Testis (tissue), 2 donors: ENCODE measurements at regions not wholly inside any gene's neighbourhood (a gene's known extent, or its start where the extent isn't known, plus 50 kb on each side); places are given as distances from the start of the nearest gene placed in this dataset.

Experiments used
- DNase-seq: peaks from one replicate; pipeline ENCODE4 v3.0.0-alpha.2; 2019
- H3K27ac ChIP-seq, 2 donors: fragments of 200-600 bp; sonication (generic); one replicate each; pipeline ENCODE4 v1.5.1; 2019
- H3K27me3 ChIP-seq: fragments of 200-600 bp; sonication (generic); one replicate; pipeline ENCODE4 v1.5.1; 2019
- H3K36me3 ChIP-seq: fragments of 200-600 bp; sonication (generic); one replicate; pipeline ENCODE4 v1.5.1; 2017; ENCODE audit warnings: low read depth; ENCODE audit errors: missing control alignments
- H3K4me1 ChIP-seq: fragments of 200-600 bp; sonication (generic); one replicate; pipeline ENCODE4 v1.5.1; 2019
- H3K4me3 ChIP-seq, 2 donors: fragments of 200-600 bp; sonication (generic); one replicate each; pipeline ENCODE4 v1.5.1; 2017 to 2019
- H3K9me3 ChIP-seq: fragments of 200-600 bp; sonication (generic); one replicate; pipeline ENCODE4 v1.5.1; 2017
- CTCF ChIP-seq, 3 experiments: fragments of 450-650 bp in 2 of 3; fragments of 200-600 bp in 1 of 3; sonication (generic) in 1 of 3; IDR thresholded peaks; one replicate each; pipeline ENCODE4 v1.5.1; 2016 to 2019; ENCODE audit warnings: antibody characterized with exemption in 3 of 3, mild to moderate bottlenecking in 2 of 3, moderate library complexity in 1 of 3
- POLR2A ChIP-seq: fragments of 450-650 bp; IDR thresholded peaks from one replicate; pipeline ENCODE4 v1.6.1; 2017; ENCODE audit warnings: antibody characterized with exemption, mild to moderate bottlenecking, moderate library complexity
- WGBS, 2 donors: methylation state at CpG; one replicate each; pipeline ENCODE4 v1.1.5; 2018; 5-methylcytosine and 5-hydroxymethylcytosine counted together
- intact Hi-C: fragments of 100-400 bp; cut with DNase I; formaldehyde crosslinking; loops from one replicate; pipeline ENCODE4 v1.15.1; 2023; ENCODE audit warnings: low total_unique reads

GRCh38 chr15:48049736-48050135 is 71.1 kb upstream of the SLC24A5 start:
- H3K36me3 ChIP-seq = no peaks in the 10 kb centered on the region
- H3K27me3 ChIP-seq = no peaks in the 10 kb centered on the region
- intact Hi-C loops = no loop called here
- no peak overlapping the region for H3K27ac ChIP-seq
- no peaks in the 10 kb centered on the region for H3K9me3 ChIP-seq
- TF ChIP-seq CTCF (IDR thresholded peaks at IDR 0.05) (no peak), POLR2A (no peak)
- no peak overlapping the region for H3K4me3 ChIP-seq
- no peaks in the 10 kb centered on the region for H3K4me1 ChIP-seq
- DNase-seq = no peak

GRCh38 chr15:48052946-48053345 is 67.8 kb upstream of the SLC24A5 start:
- H3K4me1 ChIP-seq = no peaks in the 10 kb centered on the region
- intact Hi-C loops = no loop called here
- H3K4me3 ChIP-seq = no peak overlapping the region
- no peaks in the 10 kb centered on the region for H3K36me3 ChIP-seq
- H3K27me3 ChIP-seq = no peaks in the 10 kb centered on the region
- no peak overlapping the region for H3K27ac ChIP-seq
- H3K9me3 ChIP-seq = no peaks in the 10 kb centered on the region
- 52 to 58% methylated on average over 2 of the region's 2 CpGs for WGBS, 2 donors
- DNase-seq = peak; percentile 24
- TF ChIP-seq POLR2A (no peak), CTCF (IDR thresholded peaks at IDR 0.05) (no peak)

GRCh38 chr15:48058371-48058770 is 62.4 kb upstream of the SLC24A5 start:
- H3K27me3 ChIP-seq = no peaks in the 10 kb centered on the region
- no peaks in the 10 kb centered on the region for H3K9me3 ChIP-seq
- no peaks in the 10 kb centered on the region for H3K36me3 ChIP-seq
- intact Hi-C loops = no loop called here
- no peak overlapping the region for H3K4me3 ChIP-seq
- H3K4me1 ChIP-seq = no peaks in the 10 kb centered on the region
- no peak for DNase-seq
- no peak overlapping the region for H3K27ac ChIP-seq
- no peak for TF ChIP-seq CTCF (IDR thresholded peaks at IDR 0.05)
- TF ChIP-seq POLR2A = no peak

DNA sequence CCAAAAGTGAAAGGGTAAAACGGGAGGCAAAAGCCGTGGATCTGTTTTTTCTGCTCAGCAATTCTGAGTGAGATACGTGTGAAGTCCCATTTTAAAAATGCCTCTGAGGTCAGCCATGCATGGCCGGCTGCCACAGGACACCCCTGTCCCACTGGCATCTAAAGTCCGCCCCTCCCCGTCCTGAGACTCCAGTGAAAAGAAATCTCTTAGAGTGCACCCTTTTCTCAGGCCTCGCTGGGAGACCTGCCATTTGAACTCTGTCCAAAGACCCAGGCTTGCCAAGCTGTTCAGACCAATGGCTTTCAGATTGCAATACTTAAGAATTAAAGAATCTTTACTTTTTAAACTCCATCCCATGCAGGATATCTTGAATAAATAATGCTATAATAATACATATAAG is 61.0 kb upstream of the SLC24A5 start:
- intact Hi-C loops = no loop called here
- H3K9me3 ChIP-seq = no peaks in the 10 kb centered on the region
- H3K36me3 ChIP-seq = no peaks in the 10 kb centered on the region
- TF ChIP-seq CTCF (IDR thresholded peaks at IDR 0.05) (no peak), POLR2A (no peak)
- H3K4me1 ChIP-seq = no peaks in the 10 kb centered on the region
- H3K4me3 ChIP-seq = no peak overlapping the region
- 50% methylated on average over 7 of the region's 7 CpGs for WGBS, 2 donors
- H3K27me3 ChIP-seq = no peaks in the 10 kb centered on the region
- peak; percentile 40 for DNase-seq
- no peak overlapping the region for H3K27ac ChIP-seq

GRCh38 chr15:48060396-48060795 is 60.4 kb upstream of the SLC24A5 start:
- no peak for DNase-seq
- intact Hi-C loops = no loop called here
- whole genome bisulfite sequencing, 2 donors = 94 to 96% methylated on average over 1 of the region's 1 CpG
- H3K27me3 ChIP-seq = no peaks in the 10 kb centered on the region
- H3K9me3 ChIP-seq = no peaks in the 10 kb centered on the region
- no peaks in the 10 kb centered on the region for H3K4me1 ChIP-seq
- H3K27ac ChIP-seq = no peak overlapping the region
- no peak for TF ChIP-seq CTCF (IDR thresholded peaks at IDR 0.05)
- TF ChIP-seq POLR2A = no peak
- no peak overlapping the region for H3K4me3 ChIP-seq
- no peaks in the 10 kb centered on the region for H3K36me3 ChIP-seq
